Loucy (cell line): ENCODE measurements at regions not wholly inside any gene's neighbourhood (a gene's known extent, or its start where the extent isn't known, plus 50 kb on each side); places are given as distances from the start of the nearest gene placed in this dataset.

Experiments used
- H2AFZ ChIP-seq: fragments of 200-600 bp; sonication (generic); 2 replicates; pipeline ENCODE4 v1.6.0; 2016; ENCODE audit warnings: antibody characterized with exemption, mild to moderate bottlenecking, low read length, moderate library complexity
- H3F3A ChIP-seq: fragments of 200-600 bp; 2 replicates; pipeline ENCODE4 v1.6.0; 2016; ENCODE audit warnings: antibody characterized with exemption, low read depth, mild to moderate bottlenecking
- H3K27me3 ChIP-seq: fragments of 200-600 bp; sonication (generic); 2 replicates; pipeline ENCODE4 v1.6.1; 2014; ENCODE audit warnings: low read length, mild to moderate bottlenecking; ENCODE audit not compliant: insufficient read depth, poor library complexity, severe bottlenecking
- H3K36me3 ChIP-seq: fragments of 200-600 bp; sonication (generic); 2 replicates; pipeline ENCODE4 v1.6.1; 2016; ENCODE audit warnings: low read length; ENCODE audit not compliant: insufficient read depth
- H3K4me1 ChIP-seq: fragments of 200-600 bp; sonication (generic); 2 replicates; pipeline ENCODE4 v1.5.1; 2014; ENCODE audit warnings: low read length, mild to moderate bottlenecking; ENCODE audit not compliant: insufficient read depth, poor library complexity, severe bottlenecking
- H3K4me2 ChIP-seq: fragments of 200-600 bp; sonication (generic); 2 replicates; pipeline ENCODE4 v1.6.0; 2014; ENCODE audit warnings: antibody characterized with exemption, low read length, low read depth, mild to moderate bottlenecking; ENCODE audit not compliant: poor library complexity, severe bottlenecking
- H3K4me3 ChIP-seq: fragments of 200-600 bp; sonication (generic); 2 replicates; pipeline ENCODE4 v1.5.1; 2014; ENCODE audit warnings: low read length, mild to moderate bottlenecking, mixed read lengths; ENCODE audit not compliant: poor library complexity, severe bottlenecking
- H3K79me2 ChIP-seq: fragments of 200-600 bp; sonication (generic); 2 replicates; pipeline ENCODE4 v1.6.1; 2014; ENCODE audit warnings: low read length; ENCODE audit not compliant: insufficient read depth
- H3K9ac ChIP-seq: fragments of 200-600 bp; sonication (generic); 2 replicates; pipeline ENCODE4 v1.6.0; 2014; ENCODE audit warnings: mild to moderate bottlenecking, low read depth, low read length, moderate library complexity; ENCODE audit not compliant: poor library complexity, severe bottlenecking
- H3K9me2 ChIP-seq: fragments of 200-600 bp; sonication (generic); replicated peaks from 2 replicates; pipeline ENCODE4 v1.6.1; 2016; ENCODE audit warnings: low read depth, low read length, mixed read lengths
- H3K9me3 ChIP-seq: fragments of 200-600 bp; sonication (generic); 2 replicates; pipeline ENCODE4 v1.6.1; 2014; ENCODE audit warnings: mild to moderate bottlenecking, antibody characterized with exemption, low read length, low read depth; ENCODE audit not compliant: insufficient read depth
- H4K20me1 ChIP-seq: fragments of 200-600 bp; sonication (generic); 2 replicates; pipeline ENCODE4 v1.6.0; 2014; ENCODE audit warnings: antibody characterized with exemption, low read length, mild to moderate bottlenecking; ENCODE audit not compliant: insufficient read depth, poor library complexity, severe bottlenecking
- CTCF ChIP-seq: fragments of 200-600 bp; sonication (generic); conservative IDR thresholded peaks from 2 replicates; pipeline ENCODE4 v1.5.1; 2014; ENCODE audit warnings: mild to moderate bottlenecking, antibody characterized with exemption, low read length
- EZH2phosphoT487 ChIP-seq: fragments of 200-600 bp; IDR thresholded peaks from 2 replicates; pipeline ENCODE4 v1.6.1; 2018; ENCODE audit warnings: antibody characterized with exemption, mild to moderate bottlenecking, moderate library complexity, borderline replicate concordance

- no peaks in the 10 kb centered on the region for H3F3A ChIP-seq
- H3K4me2 ChIP-seq, result no peak overlapping the region
- no peaks in the 10 kb centered on the region for H3K9me2 ChIP-seq
- H3K36me3 ChIP-seq, result no peaks in the 10 kb centered on the region
- H3K27me3 ChIP-seq, result no peaks in the 10 kb centered on the region
- no peak overlapping the region for H3K9ac ChIP-seq
- no peaks in the 10 kb centered on the region for H3K4me1 ChIP-seq
- no peaks in the 10 kb centered on the region for H3K79me2 ChIP-seq
- no peaks in the 10 kb centered on the region for H4K20me1 ChIP-seq
- no peaks in the 10 kb centered on the region for H3K9me3 ChIP-seq
- no peak overlapping the region for H3K4me3 ChIP-seq
- no peak overlapping the region for H2AFZ ChIP-seq
- TF ChIP-seq EZH2phosphoT487 (no peak), CTCF (no peak)
Observed at GRCh38 chr11:23727387-23727786, 769.5 kb upstream of the LUZP2 start.

GRCh38 chr11:23727794-23728193 is 769.1 kb upstream of the LUZP2 start:
- Histone ChIP-seq H3F3A (no peaks in the 10 kb centered on the region), H2AFZ (no peak overlapping the region)

GRCh38 chr11:23729088-23729487 is 767.8 kb upstream of the LUZP2 start:
- no peaks in the 10 kb centered on the region for H3F3A ChIP-seq
- TF ChIP-seq EZH2phosphoT487 (no peak), CTCF (no peak)
- H4K20me1 ChIP-seq, result no peaks in the 10 kb centered on the region
- H3K9ac ChIP-seq, result no peak overlapping the region
- H3K4me3 ChIP-seq, result no peak overlapping the region
- H2AFZ ChIP-seq, result no peak overlapping the region
- H3K4me1 ChIP-seq, result no peaks in the 10 kb centered on the region
- H3K79me2 ChIP-seq, result no peaks in the 10 kb centered on the region
- H3K27me3 ChIP-seq, result no peaks in the 10 kb centered on the region
- no peaks in the 10 kb centered on the region for H3K9me3 ChIP-seq
- no peak overlapping the region for H3K4me2 ChIP-seq
- no peaks in the 10 kb centered on the region for H3K9me2 ChIP-seq
- no peaks in the 10 kb centered on the region for H3K36me3 ChIP-seq

More at GRCh38 chr11:23727794-23728193, 769.1 kb upstream of the LUZP2 start:
- Histone ChIP-seq H3K9me3 (no peaks in the 10 kb centered on the region), H3K9me2 (no peaks in the 10 kb centered on the region), H3K27me3 (no peaks in the 10 kb centered on the region), H3K4me2 (no peak overlapping the region), H3K4me1 (no peaks in the 10 kb centered on the region), H3K79me2 (no peaks in the 10 kb centered on the region), H3K4me3 (no peak overlapping the region), H4K20me1 (no peaks in the 10 kb centered on the region), H3K9ac (no peak overlapping the region), H3K36me3 (no peaks in the 10 kb centered on the region)
- no peak for TF ChIP-seq EZH2phosphoT487
- no peak for TF ChIP-seq CTCF
